Neuron (in vitro differentiated cells): ENCODE measurements at regions not wholly inside any gene's neighbourhood (a gene's known extent, or its start where the extent isn't known, plus 50 kb on each side); places are given as distances from the start of the nearest gene placed in this dataset.
"Not testable (repeated sequence)": the region's sequence is repeated elsewhere in the genome, so short reads cannot be mapped to it uniquely, and the experiment has no call there.

Experiments used
- H2AFZ ChIP-seq: one replicate; pipeline ENCODE4 v1.6.1; 2013; ENCODE audit warnings: low read depth, mild to moderate bottlenecking, inconsistent platforms, low read length, moderate library complexity
- H3K27me3 ChIP-seq: one replicate; pipeline ENCODE4 v1.6.1; 2013; ENCODE audit warnings: low read length; ENCODE audit not compliant: insufficient read depth
- H3K36me3 ChIP-seq: one replicate; pipeline ENCODE4 v1.6.1; 2013; ENCODE audit warnings: low read length; ENCODE audit not compliant: insufficient read depth
- H3K4me1 ChIP-seq: one replicate; pipeline ENCODE4 v1.6.1; 2013; ENCODE audit warnings: low read length; ENCODE audit not compliant: insufficient read depth
- H3K4me3 ChIP-seq: 2 replicates; pipeline ENCODE4 v1.5.1; 2013; ENCODE audit warnings: mild to moderate bottlenecking, low read length, moderate library complexity
- H3K9me3 ChIP-seq: one replicate; pipeline ENCODE4 v1.6.1; 2013; ENCODE audit warnings: low read length

GRCh38 chr4:66956426-66956825, 588.9 kb downstream of the CENPC start:
- no peak overlapping the region for H2AFZ ChIP-seq
- H3K9me3 ChIP-seq, result no peaks in the 10 kb centered on the region

GRCh38 chr4:66955784-66956183, 589.5 kb downstream of the CENPC start:
- Histone ChIP-seq H3K36me3 (no peaks in the 10 kb centered on the region), H3K4me1 (no peaks in the 10 kb centered on the region), H3K4me3 (no peak overlapping the region), H3K27me3 (no peaks in the 10 kb centered on the region), H2AFZ (no peak overlapping the region), H3K9me3 (no peaks in the 10 kb centered on the region)

More at GRCh38 chr4:66956426-66956825, 588.9 kb downstream of the CENPC start:
- Histone ChIP-seq H3K4me1 (no peaks in the 10 kb centered on the region), H3K36me3 (no peaks in the 10 kb centered on the region), H3K27me3 (no peaks in the 10 kb centered on the region), H3K4me3 (no peak overlapping the region)

- no peaks in the 10 kb centered on the region for H3K4me1 ChIP-seq
- no peak overlapping the region for H3K4me3 ChIP-seq
- no peaks in the 10 kb centered on the region for H3K27me3 ChIP-seq
- no peaks in the 10 kb centered on the region for H3K36me3 ChIP-seq
- no peaks in the 10 kb centered on the region for H3K9me3 ChIP-seq
- no peak overlapping the region for H2AFZ ChIP-seq
Measured at GRCh38 chr4:66949419-66949818, 595.9 kb downstream of the CENPC start.

GRCh38 chr4:66946761-66947160, 598.5 kb downstream of the CENPC start:
- Histone ChIP-seq H3K36me3 (no peaks in the 10 kb centered on the region), H2AFZ (no peak overlapping the region), H3K4me3 (no peak overlapping the region), H3K9me3 (no peaks in the 10 kb centered on the region), H3K4me1 (no peaks in the 10 kb centered on the region), H3K27me3 (no peaks in the 10 kb centered on the region)

GRCh38 chr4:66943112-66943511, 602.2 kb downstream of the CENPC start:
- no peaks in the 10 kb centered on the region for H3K36me3 ChIP-seq
- H3K4me3 ChIP-seq, result no peak overlapping the region
- H3K9me3 ChIP-seq, result no peaks in the 10 kb centered on the region
- no peaks in the 10 kb centered on the region for H3K27me3 ChIP-seq
- no peak overlapping the region for H2AFZ ChIP-seq
- no peaks in the 10 kb centered on the region for H3K4me1 ChIP-seq

- not testable (repeated sequence) for H3K4me3 ChIP-seq, H3K9me3 ChIP-seq, H3K4me1 ChIP-seq, H3K36me3 ChIP-seq, H3K27me3 ChIP-seq, H2AFZ ChIP-seq
Measured at GRCh38 chr4:66931981-66932380, 613.3 kb downstream of the CENPC start.

- no peaks in the 10 kb centered on the region for H3K27me3 ChIP-seq
- no peaks in the 10 kb centered on the region for H3K4me1 ChIP-seq
- no peak overlapping the region for H3K4me3 ChIP-seq
- H2AFZ ChIP-seq, result no peak overlapping the region
- H3K9me3 ChIP-seq, result no peaks in the 10 kb centered on the region
- no peaks in the 10 kb centered on the region for H3K36me3 ChIP-seq
Measured at GRCh38 chr4:66930206-66930605, 615.1 kb downstream of the CENPC start.

GRCh38 chr4:66929748-66930147, 615.6 kb downstream of the CENPC start:
- no peaks in the 10 kb centered on the region for H3K36me3 ChIP-seq
- H3K9me3 ChIP-seq, result no peaks in the 10 kb centered on the region
- H3K4me1 ChIP-seq, result no peaks in the 10 kb centered on the region
- no peaks in the 10 kb centered on the region for H3K27me3 ChIP-seq
- H2AFZ ChIP-seq, result no peak overlapping the region
- no peak overlapping the region for H3K4me3 ChIP-seq

GRCh38 chr4:66928881-66929280, 616.4 kb downstream of the CENPC start:
- not testable (repeated sequence) for H3K4me1 ChIP-seq, H3K4me3 ChIP-seq, H3K9me3 ChIP-seq, H3K36me3 ChIP-seq, H3K27me3 ChIP-seq, H2AFZ ChIP-seq

GRCh38 chr4:66927937-66928336, 617.4 kb downstream of the CENPC start:
- no peak overlapping the region for H2AFZ ChIP-seq
- H3K9me3 ChIP-seq, result no peaks in the 10 kb centered on the region
- H3K27me3 ChIP-seq, result no peaks in the 10 kb centered on the region
- H3K4me3 ChIP-seq, result no peak overlapping the region
- H3K4me1 ChIP-seq, result no peaks in the 10 kb centered on the region
- no peaks in the 10 kb centered on the region for H3K36me3 ChIP-seq

- no peak overlapping the region for H3K4me3 ChIP-seq
- H3K36me3 ChIP-seq, result no peaks in the 10 kb centered on the region
Measured at GRCh38 chr4:66926687-66927086, 618.6 kb downstream of the CENPC start.

GRCh38 chr4:66923081-66923865, 622.0 kb downstream of the CENPC start:
- Histone ChIP-seq H2AFZ (no peak overlapping the region), H3K9me3 (no peaks in the 10 kb centered on the region), H3K4me1 (no peaks in the 10 kb centered on the region), H3K4me3 (no peak overlapping the region), H3K27me3 (no peaks in the 10 kb centered on the region), H3K36me3 (no peaks in the 10 kb centered on the region)

More at GRCh38 chr4:66926687-66927086, 618.6 kb downstream of the CENPC start:
- Histone ChIP-seq H3K4me1 (no peaks in the 10 kb centered on the region), H2AFZ (no peak overlapping the region), H3K9me3 (no peaks in the 10 kb centered on the region), H3K27me3 (no peaks in the 10 kb centered on the region)

- H3K4me1 ChIP-seq, result no peaks in the 10 kb centered on the region
- no peaks in the 10 kb centered on the region for H3K9me3 ChIP-seq
- H3K27me3 ChIP-seq, result no peaks in the 10 kb centered on the region
- no peak overlapping the region for H2AFZ ChIP-seq
- no peak overlapping the region for H3K4me3 ChIP-seq
- H3K36me3 ChIP-seq, result no peaks in the 10 kb centered on the region
Measured at GRCh38 chr4:66921433-66921832, 623.9 kb downstream of the CENPC start.

GRCh38 chr4:66920514-66920913, 624.8 kb downstream of the CENPC start:
- Histone ChIP-seq H2AFZ (no peak overlapping the region), H3K4me3 (no peak overlapping the region), H3K27me3 (no peaks in the 10 kb centered on the region), H3K36me3 (no peaks in the 10 kb centered on the region), H3K9me3 (no peaks in the 10 kb centered on the region), H3K4me1 (no peaks in the 10 kb centered on the region)
